HepG2 (cell line): ENCODE measurements at regions not wholly inside any gene's neighbourhood (a gene's known extent, or its start where the extent isn't known, plus 50 kb on each side); places are given as distances from the start of the nearest gene placed in this dataset.

Source experiments
- CAMTA2 ChIP-seq: sonication (generic); formaldehyde crosslinking; IDR thresholded peaks from 2 replicates; pipeline ENCODE4 v1.4.0; 2020; ENCODE audit warnings: mild to moderate bottlenecking, missing genetic modification reagents, borderline replicate concordance
- CEBPZ ChIP-seq: IDR thresholded peaks from 2 replicates; pipeline ENCODE4 v1.6.1; 2012; ENCODE audit warnings: low read length, improper control_type of control experiment
- DR1 ChIP-seq: sonication (generic); formaldehyde crosslinking; IDR thresholded peaks from 2 replicates; pipeline ENCODE4 v1.8.0; 2021; ENCODE audit warnings: mild to moderate bottlenecking, missing genetic modification reagents, inconsistent platforms
- STAT6 ChIP-seq: sonication (generic); formaldehyde crosslinking; IDR thresholded peaks from 2 replicates; pipeline ENCODE4 v1.4.0; 2020; ENCODE audit warnings: missing genetic modification reagents, mild to moderate bottlenecking, borderline replicate concordance
- ZKSCAN5 ChIP-seq: sonication (generic); formaldehyde crosslinking; IDR thresholded peaks from 2 replicates; pipeline ENCODE4 v1.5.1; 2020; ENCODE audit warnings: mild to moderate bottlenecking, missing genetic modification reagents
- ZNF704 ChIP-seq: sonication (generic); formaldehyde crosslinking; IDR thresholded peaks from 2 replicates; pipeline ENCODE4 v1.8.1; 2023; ENCODE audit warnings: mild to moderate bottlenecking, inconsistent platforms, moderate library complexity, missing genetic modification reagents, borderline replicate concordance

- no peak for TF ChIP-seq CEBPZ
- no peak for TF ChIP-seq CAMTA2 (CRISPR knock-in tag)
- no peak for TF ChIP-seq ZKSCAN5 (CRISPR knock-in tag)
- TF ChIP-seq DR1 (CRISPR knock-in tag) = no peak
- no peak for TF ChIP-seq ZNF704 (CRISPR knock-in tag)
- no peak for TF ChIP-seq STAT6 (CRISPR knock-in tag)
These were observed 268.9 kb downstream of the IRS2 start (continued) for GRCh38 chr13:109517517-109517916.
